HG03565 (cell line): ENCODE measurements at regions not wholly inside any gene's neighbourhood (a gene's known extent, or its start where the extent isn't known, plus 50 kb on each side); places are given as distances from the start of the nearest gene placed in this dataset.

Source experiments
- ATAC-seq: cut with Tn5 transposase; IDR thresholded peaks from one replicate; pipeline ENCODE4 v1.9.1; 2021; ENCODE audit warnings: mild to moderate bottlenecking, moderate library complexity; ENCODE audit not compliant: unreplicated experiment

DNA sequence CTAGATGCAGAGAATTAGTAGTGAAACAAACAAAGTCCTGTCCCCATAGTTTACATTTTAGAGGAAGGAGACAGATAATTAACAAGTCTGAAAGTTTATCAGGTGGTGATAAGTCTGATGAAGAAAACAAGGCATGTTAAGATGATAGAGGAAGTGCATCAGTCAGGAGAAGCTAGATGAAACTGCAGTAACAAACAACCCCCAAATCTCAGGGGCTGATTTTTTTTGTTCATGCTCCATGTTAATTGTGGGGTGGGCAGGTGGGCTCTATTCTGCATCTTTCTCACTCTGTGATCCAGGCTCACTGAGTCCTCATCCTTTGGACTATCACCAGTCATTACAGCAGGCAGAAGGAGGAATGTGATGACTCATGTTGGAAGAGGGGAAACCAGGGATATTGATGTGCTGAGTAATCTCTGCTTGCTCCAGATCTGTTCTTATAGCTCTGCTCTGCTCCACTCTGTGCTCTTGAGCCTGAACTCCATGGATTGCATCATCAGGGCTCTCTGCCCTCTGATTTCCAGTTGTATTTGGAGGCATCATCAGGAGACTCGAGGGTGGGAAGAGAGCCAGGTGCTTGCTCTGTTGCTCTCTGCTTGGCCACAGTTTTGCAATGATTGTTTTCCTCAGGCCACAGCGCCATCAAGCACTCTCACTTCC, 166.9 kb downstream of the IER5 start:
- no peak for ATAC-seq

- ATAC-seq: peak; percentile 65
These were observed 168.6 kb downstream of the IER5 start for GRCh38 chr1:181257117-181257516.

- no peak for ATAC-seq
These were observed 170.7 kb downstream of the IER5 start for GRCh38 chr1:181259026-181259745.

DNA sequence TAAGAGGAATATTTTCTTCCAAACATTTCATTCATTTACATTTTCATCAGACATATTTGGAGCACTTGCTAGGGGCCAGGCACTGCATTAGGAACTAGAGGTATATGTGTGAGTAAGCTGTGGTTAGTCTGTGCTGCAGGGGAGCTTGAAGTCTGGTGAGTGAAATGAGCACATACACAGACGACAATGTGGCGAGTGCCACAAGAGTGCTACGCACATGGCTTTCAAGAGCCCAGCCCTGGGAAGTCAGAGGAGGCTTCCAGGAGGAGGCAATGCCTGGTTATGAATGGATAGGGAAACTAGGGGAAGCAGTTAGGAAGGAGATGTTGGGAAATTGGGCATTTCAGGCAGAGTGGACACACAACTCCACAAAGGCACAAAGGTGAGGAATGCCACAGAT, 171.8 kb downstream of the IER5 start:
- ATAC-seq: no peak

DNA sequence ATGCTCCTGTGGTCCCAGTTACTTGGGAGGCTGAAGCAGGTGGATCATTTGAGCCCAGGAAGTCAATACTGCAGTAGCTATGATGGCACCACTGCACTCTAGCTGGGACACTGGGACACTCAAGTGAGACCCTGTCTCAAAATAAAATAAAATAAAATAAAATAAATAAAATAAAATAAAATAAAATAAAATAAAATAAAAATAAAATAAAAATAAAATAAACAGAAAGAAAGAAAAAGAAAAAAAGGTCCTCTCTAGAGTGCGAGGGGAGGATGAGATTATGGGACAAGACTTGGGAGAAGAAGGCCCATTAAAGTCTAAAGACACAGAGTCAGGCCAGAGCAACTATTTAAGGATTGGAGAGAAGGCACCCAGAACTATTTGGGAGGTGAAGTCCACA, 172.5 kb downstream of the IER5 start:
- no peak for ATAC-seq

GRCh38 chr1:181262069-181262468, 173.6 kb downstream of the IER5 start:
- ATAC-seq: no peak

DNA sequence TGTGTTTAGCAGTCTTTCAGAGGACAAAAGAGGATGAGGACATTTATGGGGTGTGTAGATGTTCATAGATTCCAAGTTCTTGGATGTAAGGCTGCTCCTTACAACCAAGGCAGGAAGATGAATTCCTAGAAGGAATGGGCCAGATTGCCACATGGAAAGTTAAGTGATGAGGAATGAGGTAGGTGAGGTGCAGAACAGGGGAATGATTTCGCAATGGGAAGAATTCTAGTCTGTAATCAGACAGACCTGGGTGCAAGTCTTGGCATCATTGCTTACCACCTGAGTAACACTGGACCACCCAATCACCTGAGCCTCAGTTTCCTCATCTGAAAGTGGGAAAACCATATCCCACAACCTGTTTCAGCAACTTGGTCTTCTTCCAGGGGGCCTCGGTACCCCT, 174.9 kb downstream of the IER5 start:
- no peak for ATAC-seq

DNA sequence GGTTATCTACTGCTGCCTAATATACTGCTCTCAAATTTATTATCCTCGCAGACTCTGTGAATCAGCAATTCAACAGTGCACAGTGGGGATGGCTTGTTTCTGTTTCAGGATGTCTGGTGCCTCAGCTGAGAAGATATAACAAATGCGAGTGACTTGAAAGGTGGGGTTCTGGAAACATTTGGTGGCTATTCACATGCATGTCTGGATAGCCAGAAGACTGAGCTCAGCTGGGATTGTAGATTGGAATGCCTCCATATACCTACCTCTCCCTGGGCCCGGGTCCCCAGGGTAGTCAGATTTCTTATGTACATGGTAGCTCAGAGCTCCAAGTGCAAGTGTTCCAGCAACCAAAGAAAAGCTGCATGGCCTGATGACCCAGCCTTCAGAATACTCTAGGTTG, 176.3 kb downstream of the IER5 start:
- ATAC-seq: no peak

DNA sequence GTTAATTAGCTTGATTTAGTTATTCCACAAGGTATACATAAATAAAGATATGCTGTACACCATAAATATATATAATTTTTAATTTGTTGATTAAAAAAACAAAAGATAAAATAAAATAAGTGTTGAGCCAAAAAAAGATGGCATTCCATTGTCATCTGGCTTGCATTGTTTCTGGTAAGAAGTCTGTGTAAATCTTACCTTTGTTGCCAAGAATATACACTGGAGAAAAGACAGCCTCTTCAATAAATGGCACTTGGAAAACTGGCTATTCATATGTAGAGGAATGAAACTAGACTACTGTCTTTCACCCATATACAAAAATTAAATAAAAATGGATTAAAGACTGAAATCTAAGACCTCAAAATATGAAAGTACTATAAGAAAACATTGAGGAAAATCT, 196.5 kb downstream of the IER5 start:
- ATAC-seq: no peak

- ATAC-seq: no peak
These were observed 188.1 kb upstream of the CACNA1E start for GRCh38 chr1:181295217-181295616.

DNA sequence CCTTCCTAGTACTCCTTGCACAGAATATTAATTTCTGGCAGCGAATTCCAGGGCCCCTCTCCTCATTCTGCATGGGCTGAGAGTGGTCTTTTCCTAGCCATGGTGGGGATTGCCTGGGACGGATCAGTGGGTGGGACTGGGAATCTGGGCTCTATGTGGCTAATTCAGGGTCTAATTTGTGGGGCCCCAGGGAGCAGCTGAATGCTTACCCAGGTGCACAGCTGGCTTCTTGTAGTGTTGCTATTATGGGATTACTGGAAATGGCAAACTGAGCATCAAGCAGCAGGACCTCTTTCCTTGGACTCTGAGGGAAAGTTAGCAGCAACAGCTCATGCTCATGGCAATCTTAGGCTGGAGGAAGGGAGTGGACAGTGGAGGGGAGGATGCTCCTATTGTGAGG, 187.1 kb upstream of the CACNA1E start:
- no peak for ATAC-seq

- ATAC-seq: no peak
These were observed 175.2 kb upstream of the CACNA1E start for GRCh38 chr1:181308098-181308497.

DNA sequence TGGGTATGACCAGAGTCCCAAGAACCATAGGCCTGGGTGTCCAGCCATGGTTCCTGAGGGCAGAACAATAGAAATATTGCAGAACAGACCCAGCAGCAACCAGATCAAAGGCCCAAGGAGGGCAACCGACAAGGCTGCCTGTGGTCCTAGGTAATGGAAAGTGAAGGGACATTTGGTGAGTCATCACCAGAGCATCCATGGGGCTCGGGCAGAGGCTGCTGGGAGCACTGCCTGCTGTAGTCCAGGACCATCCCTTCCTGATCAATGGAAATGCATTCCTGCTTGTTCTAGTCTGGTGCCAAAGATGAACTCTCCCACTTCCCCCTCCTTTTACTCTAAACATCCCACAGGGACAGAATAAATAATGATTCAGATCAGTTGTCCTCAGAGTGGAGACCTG, 172.8 kb upstream of the CACNA1E start:
- ATAC-seq: no peak

DNA sequence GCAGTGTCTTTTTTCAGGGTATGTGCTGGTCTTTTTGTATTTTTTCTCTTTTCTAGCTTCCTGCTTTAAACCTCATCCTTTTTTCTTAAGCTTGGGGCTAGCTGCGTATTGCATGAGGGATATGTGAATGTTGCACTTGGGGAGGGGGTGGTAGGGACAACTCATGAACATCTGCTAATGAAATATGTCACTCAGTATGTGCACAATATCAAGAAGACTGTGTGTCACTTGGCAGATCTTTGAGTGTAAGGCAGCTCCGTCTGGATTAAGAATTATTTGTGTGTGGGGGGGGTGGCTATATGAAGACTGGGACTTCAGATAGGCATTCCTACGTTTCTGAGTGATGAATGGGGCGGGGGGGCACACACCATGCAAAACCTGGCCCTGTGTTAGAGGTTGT, 170.4 kb upstream of the CACNA1E start:
- no peak for ATAC-seq

- no peak for ATAC-seq
These were observed 169.9 kb upstream of the CACNA1E start for GRCh38 chr1:181313466-181313865.

GRCh38 chr1:181314010-181314409, 169.3 kb upstream of the CACNA1E start:
- no peak for ATAC-seq

GRCh38 chr1:181314959-181315358, 168.4 kb upstream of the CACNA1E start:
- ATAC-seq: no peak

DNA sequence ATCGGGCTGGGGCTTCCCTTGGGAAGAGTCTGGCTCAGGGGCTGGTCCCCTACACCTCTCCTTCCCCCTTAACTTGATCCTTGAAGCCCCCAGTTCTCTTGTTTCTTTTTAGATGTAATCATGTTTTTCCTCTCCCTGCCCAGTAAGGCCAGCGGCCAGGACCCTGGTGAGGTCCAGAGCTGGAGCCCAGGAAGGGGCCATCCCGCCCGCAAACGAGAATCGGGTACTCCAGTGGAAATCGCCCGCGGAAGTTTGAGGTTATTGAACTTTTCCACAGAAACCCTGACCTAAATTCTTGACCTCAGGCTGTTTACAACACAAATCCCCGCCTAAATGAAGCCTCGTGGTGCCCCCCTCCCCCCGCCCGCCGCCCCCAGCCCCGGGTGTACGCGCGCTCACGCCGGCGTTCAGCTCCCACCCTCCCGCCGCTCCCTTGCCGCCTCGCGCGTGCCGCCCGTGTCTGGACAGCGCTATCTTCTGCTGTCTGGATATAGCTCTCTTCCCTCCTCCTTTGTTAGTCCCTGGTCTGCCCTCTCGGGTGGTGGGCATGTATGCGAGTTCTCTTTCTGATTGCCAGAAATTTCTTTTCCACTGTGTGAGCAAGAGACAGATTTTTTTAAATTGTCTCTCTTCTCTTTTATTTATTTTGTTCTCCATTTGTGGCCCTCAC, 165.9 kb upstream of the CACNA1E start:
- ATAC-seq: no peak

DNA sequence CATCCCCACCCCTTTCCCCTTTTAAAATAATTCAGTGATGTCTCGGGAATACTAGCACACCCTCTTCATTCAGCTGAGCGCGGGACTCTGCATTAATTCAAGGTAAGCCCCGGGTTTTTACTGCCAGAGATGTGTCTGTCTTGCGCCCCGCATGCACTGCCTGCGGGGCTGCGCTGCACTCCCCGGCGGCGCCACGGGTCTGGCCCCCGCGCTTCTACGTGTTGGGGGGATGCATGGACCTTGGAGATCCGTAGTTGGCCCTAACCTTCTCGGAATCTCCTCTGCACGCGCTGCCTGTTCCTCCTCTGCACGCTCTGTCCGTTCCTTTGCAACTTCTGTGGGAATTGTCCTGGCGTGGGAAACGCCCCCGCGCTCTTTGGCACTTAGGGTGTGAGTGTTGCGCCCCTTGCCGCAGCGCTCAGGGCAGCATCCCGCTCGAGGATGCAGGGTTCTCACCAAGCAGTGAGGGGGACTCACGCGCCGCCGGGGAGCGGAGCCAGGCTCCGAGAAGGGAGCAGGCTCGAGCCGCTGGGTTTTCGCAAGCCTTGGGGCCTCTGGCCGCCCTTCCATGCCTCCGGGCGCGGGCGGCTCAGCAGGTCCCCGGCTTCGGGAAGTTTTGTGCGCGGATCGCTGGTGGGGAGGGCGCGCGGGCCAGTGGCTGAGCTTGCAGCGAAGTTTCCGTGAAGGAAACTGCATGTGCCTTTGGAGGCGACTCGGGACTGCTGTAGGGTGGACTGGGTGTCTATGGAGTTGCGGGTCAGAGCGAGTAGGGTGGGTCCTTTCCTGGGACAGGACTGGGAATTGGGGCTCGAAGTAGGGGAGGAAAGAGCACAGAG, 165.1 kb upstream of the CACNA1E start:
- ATAC-seq: no peak

GRCh38 chr1:181318858-181319235, 164.5 kb upstream of the CACNA1E start:
- no peak for ATAC-seq

DNA sequence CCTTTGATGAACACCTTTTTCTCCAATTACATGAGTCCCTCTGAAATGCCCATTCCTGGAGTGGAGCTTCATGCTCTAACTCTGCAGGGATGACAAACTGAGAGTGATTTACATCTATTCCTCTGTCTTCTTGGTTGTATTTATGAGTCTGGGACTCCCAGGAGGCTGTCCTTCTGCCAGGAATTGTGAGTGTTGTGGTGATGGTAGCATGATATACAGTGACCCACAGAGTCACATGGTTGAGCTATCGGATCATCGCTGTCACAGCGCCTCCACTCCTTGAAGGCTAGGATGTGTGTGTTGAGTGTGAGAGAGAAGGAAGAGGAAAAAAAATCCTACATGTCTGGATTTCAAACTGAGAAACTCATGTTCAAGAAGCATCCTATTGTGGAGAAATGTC, 163.4 kb upstream of the CACNA1E start:
- no peak for ATAC-seq
